MM.1S (cell line): ENCODE measurements at regions not wholly inside any gene's neighbourhood (a gene's known extent, or its start where the extent isn't known, plus 50 kb on each side); places are given as distances from the start of the nearest gene placed in this dataset.

Experiments
- EZH2 ChIP-seq: fragments of 300-600 bp; sonication (generic); optimal IDR thresholded peaks from 2 replicates; pipeline ENCODE3; 2017; ENCODE audit warnings: low read depth, mild to moderate bottlenecking, antibody characterized with exemption, low read length, mixed read lengths
- TF ChIP-seq, protein P1 (sequence below): fragments of 300-600 bp; sonication (generic); IDR thresholded peaks from 2 replicates; pipeline ENCODE4 v1.5.1; 2016; ENCODE audit warnings: antibody characterized with exemption, low read length, mixed read lengths

GRCh38 chr9:134561427-134562145 lies 80.0 kb upstream of the COL5A1 start:
- TF ChIP-seq EZH2: no peak
- TF ChIP-seq, protein P1, sequence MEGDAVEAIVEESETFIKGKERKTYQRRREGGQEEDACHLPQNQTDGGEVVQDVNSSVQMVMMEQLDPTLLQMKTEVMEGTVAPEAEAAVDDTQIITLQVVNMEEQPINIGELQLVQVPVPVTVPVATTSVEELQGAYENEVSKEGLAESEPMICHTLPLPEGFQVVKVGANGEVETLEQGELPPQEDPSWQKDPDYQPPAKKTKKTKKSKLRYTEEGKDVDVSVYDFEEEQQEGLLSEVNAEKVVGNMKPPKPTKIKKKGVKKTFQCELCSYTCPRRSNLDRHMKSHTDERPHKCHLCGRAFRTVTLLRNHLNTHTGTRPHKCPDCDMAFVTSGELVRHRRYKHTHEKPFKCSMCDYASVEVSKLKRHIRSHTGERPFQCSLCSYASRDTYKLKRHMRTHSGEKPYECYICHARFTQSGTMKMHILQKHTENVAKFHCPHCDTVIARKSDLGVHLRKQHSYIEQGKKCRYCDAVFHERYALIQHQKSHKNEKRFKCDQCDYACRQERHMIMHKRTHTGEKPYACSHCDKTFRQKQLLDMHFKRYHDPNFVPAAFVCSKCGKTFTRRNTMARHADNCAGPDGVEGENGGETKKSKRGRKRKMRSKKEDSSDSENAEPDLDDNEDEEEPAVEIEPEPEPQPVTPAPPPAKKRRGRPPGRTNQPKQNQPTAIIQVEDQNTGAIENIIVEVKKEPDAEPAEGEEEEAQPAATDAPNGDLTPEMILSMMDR: no peak
